ENCODE measurements at regions not wholly inside any gene's neighbourhood (a gene's known extent, or its start where the extent isn't known, plus 50 kb on each side); places are given as distances from the start of the nearest gene placed in this dataset.

GRCh38 chr22:48955351-48956311, 872.0 kb downstream of the BRD1 start:
- no peaks in the 10 kb centered on the region for H3K4me1 ChIP-seq (replicated peaks in 1 of 2)
- TF ChIP-seq POLR2A (IDR thresholded peaks at IDR 0.05) (no peak), CTCF (IDR thresholded peaks at IDR 0.05) (no peak)
- H3K27ac ChIP-seq = no peak overlapping the region
- WGBS, 4 donors = 72 to 83% (median 76%) methylated on average over 16 to 36 of the region's 36 CpGs
- H3K9me3 ChIP-seq (replicated peaks in 1 of 3) = no peaks in the 10 kb centered on the region
- H3K36me3 ChIP-seq (replicated peaks in 1 of 2) = no peaks in the 10 kb centered on the region
- peak in 2 of 7 donors; percentile 6 to 15 for DNase-seq
- no peaks in the 10 kb centered on the region for H3K27me3 ChIP-seq
- intact Hi-C loops (cut with DNase I) = no loop called here
- H3K4me3 ChIP-seq = no peak overlapping the region

GRCh38 chr22:48954781-48955311, 872.8 kb downstream of the BRD1 start:
- Histone ChIP-seq H3K4me1 (replicated peaks in 1 of 2) (no peaks in the 10 kb centered on the region), H3K9me3 (replicated peaks in 1 of 3) (no peaks in the 10 kb centered on the region), H3K4me3 (no peak overlapping the region), H3K27me3 (no peaks in the 10 kb centered on the region), H3K27ac (no peak overlapping the region), H3K36me3 (replicated peaks in 1 of 2) (no peaks in the 10 kb centered on the region)
- DNase-seq = peak in 2 of 7 donors; percentile 8 to 45
- WGBS, 4 donors = 57 to 61% (median 58%) methylated on average over 9 to 16 of the region's 16 CpGs
- intact Hi-C loops (cut with DNase I) = no loop called here
- TF ChIP-seq POLR2A (IDR thresholded peaks at IDR 0.05) = no peak
- TF ChIP-seq CTCF (IDR thresholded peaks at IDR 0.05) = no peak

- TF ChIP-seq CTCF (IDR thresholded peaks at IDR 0.05) = no peak
- no peak for TF ChIP-seq POLR2A (IDR thresholded peaks at IDR 0.05)
- intact Hi-C loops (cut with DNase I) = no loop called here
- Histone ChIP-seq H3K4me1 (replicated peaks in 1 of 2) (no peaks in the 10 kb centered on the region), H3K27me3 (no peaks in the 10 kb centered on the region), H3K9me3 (replicated peaks in 1 of 3) (no peaks in the 10 kb centered on the region), H3K36me3 (replicated peaks in 1 of 2) (no peaks in the 10 kb centered on the region), H3K27ac (no peak overlapping the region), H3K4me3 (no peak overlapping the region)
- 76 to 81% (median 80%) methylated on average over 11 of the region's 11 CpGs for WGBS, 4 donors
- peak in 2 of 7 donors; percentile 5 to 13 for DNase-seq
These were observed 873.8 kb downstream of the BRD1 start for GRCh38 chr22:48953830-48954229.

- Histone ChIP-seq H3K27ac (no peak overlapping the region), H3K9me3 (replicated peaks in 1 of 3) (no peaks in the 10 kb centered on the region), H3K4me1 (replicated peaks in 1 of 2) (no peaks in the 10 kb centered on the region), H3K36me3 (replicated peaks in 1 of 2) (no peaks in the 10 kb centered on the region), H3K4me3 (no peak overlapping the region), H3K27me3 (no peaks in the 10 kb centered on the region)
- DNase-seq = peak in 2 of 7 donors; percentile 0 to 9
- TF ChIP-seq CTCF (IDR thresholded peaks at IDR 0.05) (no peak), POLR2A (IDR thresholded peaks at IDR 0.05) (no peak)
- intact Hi-C loops (cut with DNase I) = no loop called here
- 72 to 88% (median 82%) methylated on average over 7 to 11 of the region's 11 CpGs for WGBS, 4 donors
These were observed 874.5 kb downstream of the BRD1 start for GRCh38 chr22:48953103-48953720.

Data from adrenal gland (tissue), 9 donors.